H9 (cell line): ENCODE measurements at regions not wholly inside any gene's neighbourhood (a gene's known extent, or its start where the extent isn't known, plus 50 kb on each side); places are given as distances from the start of the nearest gene placed in this dataset.

Experiments used
- DNase-seq: peaks from one replicate; pipeline ENCODE4 v3.0.0-alpha.2; 2017
- H2AFZ ChIP-seq: one replicate; pipeline ENCODE4 v1.6.1; 2013; ENCODE audit warnings: mild to moderate bottlenecking, low read length, control low read depth, moderate library complexity
- H2AK5ac ChIP-seq: 2 replicates; pipeline ENCODE4 v1.6.1; 2013; ENCODE audit warnings: low read length, control low read depth, mixed read lengths; ENCODE audit not compliant: insufficient read length
- H2BK120ac ChIP-seq: one replicate; pipeline ENCODE4 v1.6.1; 2013; ENCODE audit warnings: low read depth, mild to moderate bottlenecking, low read length, control low read depth, inconsistent platforms; ENCODE audit not compliant: poor library complexity, severe bottlenecking
- H2BK12ac ChIP-seq: 2 replicates; pipeline ENCODE4 v1.6.1; 2013; ENCODE audit warnings: low read length, control low read depth, mixed read lengths, low read depth; ENCODE audit not compliant: insufficient read length
- H2BK15ac ChIP-seq: 2 replicates; pipeline ENCODE4 v1.6.1; 2013; ENCODE audit warnings: low read depth, low read length, control low read depth
- H2BK20ac ChIP-seq: one replicate; pipeline ENCODE4 v1.6.1; 2013; ENCODE audit warnings: low read depth, mild to moderate bottlenecking, low read length, control low read depth, inconsistent platforms; ENCODE audit not compliant: poor library complexity, severe bottlenecking
- H2BK5ac ChIP-seq: 2 replicates; pipeline ENCODE4 v1.6.1; 2013; ENCODE audit warnings: low read length, control low read depth, mixed read lengths; ENCODE audit not compliant: insufficient read length
- H3K14ac ChIP-seq: 2 replicates; pipeline ENCODE4 v1.6.1; 2013; ENCODE audit warnings: low read length, control low read depth; ENCODE audit not compliant: insufficient read depth
- H3K18ac ChIP-seq: 2 replicates; pipeline ENCODE4 v1.6.1; 2013; ENCODE audit warnings: low read depth, mild to moderate bottlenecking, mixed read lengths, low read length, control low read depth; ENCODE audit not compliant: insufficient read length
- H3K23ac ChIP-seq: 2 replicates; pipeline ENCODE4 v1.6.1; 2013; ENCODE audit warnings: low read length, control low read depth, mixed read lengths, low read depth; ENCODE audit not compliant: insufficient read length
- H3K23me2 ChIP-seq: 2 replicates; pipeline ENCODE4 v1.6.1; 2013; ENCODE audit warnings: low read depth, mild to moderate bottlenecking, mixed read lengths, low read length, control low read depth; ENCODE audit not compliant: insufficient read length, poor library complexity, severe bottlenecking
- H3K27ac ChIP-seq: 2 replicates; pipeline ENCODE4 v1.5.1; 2013; ENCODE audit warnings: low read length, control low read depth, mixed read lengths, low read depth; ENCODE audit not compliant: insufficient read length
- H3K27me3 ChIP-seq: 2 replicates; pipeline ENCODE4 v1.6.1; 2013; ENCODE audit warnings: low read length, control low read depth, inconsistent platforms; ENCODE audit not compliant: insufficient read depth
- H3K4ac ChIP-seq: 2 replicates; pipeline ENCODE4 v1.6.1; 2013; ENCODE audit warnings: low read depth, mild to moderate bottlenecking, control low read depth, inconsistent platforms, low read length, moderate library complexity
- H3K4me1 ChIP-seq: 2 replicates; pipeline ENCODE4 v1.6.1; 2013; ENCODE audit warnings: low read length, control low read depth, inconsistent platforms; ENCODE audit not compliant: insufficient read depth
- H3K4me2 ChIP-seq: 2 replicates; pipeline ENCODE4 v1.6.1; 2013; ENCODE audit warnings: low read length, control low read depth, mixed read lengths; ENCODE audit not compliant: insufficient read length, insufficient read depth
- H3K56ac ChIP-seq: 2 replicates; pipeline ENCODE4 v1.6.1; 2013; ENCODE audit warnings: low read depth, mild to moderate bottlenecking, mixed read lengths, low read length, control low read depth; ENCODE audit not compliant: insufficient read length
- H3K79me1 ChIP-seq: 2 replicates; pipeline ENCODE4 v1.6.1; 2013; ENCODE audit warnings: low read depth, mild to moderate bottlenecking, moderate library complexity, low read length, control low read depth, inconsistent platforms; ENCODE audit not compliant: insufficient read depth, poor library complexity, severe bottlenecking
- H3K79me2 ChIP-seq: 2 replicates; pipeline ENCODE4 v1.6.1; 2013; ENCODE audit warnings: low read length, control low read depth, inconsistent platforms; ENCODE audit not compliant: insufficient read depth
- H3K9ac ChIP-seq: 2 replicates; pipeline ENCODE4 v1.6.1; 2013; ENCODE audit warnings: low read length, control low read depth, mixed read lengths; ENCODE audit not compliant: insufficient read length; ENCODE audit errors: extremely low read depth
- H3K9me3 ChIP-seq: one replicate; pipeline ENCODE4 v1.6.1; 2013; ENCODE audit warnings: low read depth, low read length, inconsistent platforms; ENCODE audit not compliant: control insufficient read depth
- H3T11ph ChIP-seq: one replicate; pipeline ENCODE4 v1.6.1; 2013; ENCODE audit warnings: mild to moderate bottlenecking, low read length, control low read depth, inconsistent platforms
- H4K20me1 ChIP-seq: one replicate; pipeline ENCODE4 v1.6.1; 2013; ENCODE audit not compliant: control insufficient read depth, insufficient read length, insufficient read depth
- H4K5ac ChIP-seq: 2 replicates; pipeline ENCODE4 v1.6.1; 2013; ENCODE audit warnings: low read depth, mild to moderate bottlenecking, mixed read lengths, low read length, control low read depth; ENCODE audit not compliant: insufficient read length
- H4K8ac ChIP-seq: replicated peaks from 2 replicates; pipeline ENCODE4 v1.6.1; 2013; ENCODE audit warnings: low read length, control low read depth, mixed read lengths, low read depth; ENCODE audit not compliant: insufficient read length
- H4K91ac ChIP-seq: 2 replicates; pipeline ENCODE4 v1.6.1; 2013; ENCODE audit warnings: low read depth, mild to moderate bottlenecking, moderate library complexity, mixed read lengths, low read length, control low read depth; ENCODE audit not compliant: insufficient read length
- H3K27ac Mint-ChIP-seq, 3 experiments: 2 replicates in 2 of 3; 3 replicates in 1 of 3; pipeline ENCODE4 v1.8.0; 2020 to 2021; ENCODE audit warnings: mixed read lengths in 3 of 3, mild to moderate bottlenecking in 1 of 3, moderate library complexity in 1 of 3
- H3K27me3 Mint-ChIP-seq: 2 replicates; pipeline ENCODE4 v1.8.0; 2021; ENCODE audit warnings: low read depth, mild to moderate bottlenecking, moderate library complexity, mixed read lengths
- H3K36me3 Mint-ChIP-seq, 3 experiments: 2 replicates in 2 of 3; 3 replicates in 1 of 3; pipeline ENCODE4 v1.8.0; 2020 to 2021; ENCODE audit warnings: low read depth in 3 of 3, mixed read lengths in 3 of 3; ENCODE audit not compliant: insufficient read depth in 1 of 3
- H3K4me1 Mint-ChIP-seq, 2 experiments: 2 replicates each; pipeline ENCODE4 v1.8.0; 2020; ENCODE audit warnings: mixed read lengths in 2 of 2
- H3K4me3 Mint-ChIP-seq, 2 experiments: 2 replicates in 1 of 2; 3 replicates in 1 of 2; pipeline ENCODE4 v1.8.0; 2020 to 2021; ENCODE audit warnings: mild to moderate bottlenecking in 2 of 2, mixed read lengths in 2 of 2, moderate library complexity in 1 of 2
- H3K9me3 Mint-ChIP-seq, 2 experiments: 2 replicates in 1 of 2; 3 replicates in 1 of 2; pipeline ENCODE4 v1.8.0; 2020; ENCODE audit warnings: mild to moderate bottlenecking in 2 of 2, mixed read lengths in 2 of 2, moderate library complexity in 1 of 2
- whole genome bisulfite sequencing: extraction: QIAGEN DNeasy Blood & Tissue Kit; methylation state at CpG from one replicate; pipeline ENCODE4 v1.1.7; 2013; ENCODE audit warnings: missing lambda C conversion rate, low lambda C conversion rate, mixed read lengths; ENCODE audit not compliant: insufficient read length; ENCODE audit errors: extremely low coverage; 5-methylcytosine and 5-hydroxymethylcytosine counted together
- TF ChIP-seq, protein P1 (sequence below): fragments of 200-600 bp; sonication (generic); conservative IDR thresholded peaks from 3 replicates; pipeline ENCODE4 v1.8.0; 2021; ENCODE audit warnings: antibody characterized with exemption, mild to moderate bottlenecking

DNA sequence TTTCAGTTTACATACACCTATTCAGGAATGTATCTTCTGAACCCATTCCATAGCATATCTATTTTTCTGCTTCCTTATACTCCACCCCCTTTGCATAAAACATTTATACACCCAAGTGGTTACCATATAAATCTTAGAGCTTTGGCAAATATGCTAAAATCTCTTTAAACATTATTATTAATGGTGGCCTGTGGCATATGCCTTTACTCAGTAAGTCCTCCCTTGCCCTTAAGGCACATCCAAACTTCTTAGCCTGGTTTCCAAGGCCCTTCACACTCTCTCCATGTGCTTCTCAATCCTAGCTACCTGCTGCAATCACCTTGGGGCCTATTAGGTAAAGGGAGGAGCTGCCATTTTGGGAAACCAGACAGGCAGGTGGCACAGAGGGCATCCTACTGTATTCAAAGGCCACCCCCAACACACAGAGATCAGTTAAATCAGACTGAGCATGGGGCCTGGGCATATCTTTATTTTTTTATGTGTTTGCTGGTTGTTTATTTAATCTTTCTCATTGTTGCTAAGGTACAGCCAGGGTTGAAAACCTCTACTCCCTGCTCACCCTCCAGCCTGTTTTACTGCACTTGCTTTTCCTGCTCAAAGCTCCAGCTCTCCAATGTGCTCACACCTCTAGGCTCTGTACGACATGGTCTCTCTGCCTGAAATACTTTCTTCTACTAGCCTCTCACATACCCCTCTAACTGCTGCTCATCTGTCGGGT lies 242.8 kb upstream of the HNRNPA3 start:
- H3K9me3 ChIP-seq: no peaks in the 10 kb centered on the region
- H3K79me1 ChIP-seq: no peaks in the 10 kb centered on the region
- no peak overlapping the region for H2BK15ac ChIP-seq
- no peak overlapping the region for H3K27ac ChIP-seq
- no peak overlapping the region for H2BK5ac ChIP-seq
- no peak overlapping the region for H2AK5ac ChIP-seq
- no peaks in the 10 kb centered on the region; the same call in 1 of the 2 replicates for H3K27me3 Mint-ChIP-seq
- no peak overlapping the region for H3K4me2 ChIP-seq
- no peak overlapping the region for H2BK120ac ChIP-seq
- no peak overlapping the region for H3K18ac ChIP-seq
- no peaks in the 10 kb centered on the region for H3K4me1 Mint-ChIP-seq
- no peak overlapping the region for H4K8ac ChIP-seq
- no peaks in the 10 kb centered on the region for H3K9me3 Mint-ChIP-seq
- no peak overlapping the region for H2BK12ac ChIP-seq
- H3K4me1 ChIP-seq: no peaks in the 10 kb centered on the region
- H3K27me3 ChIP-seq: no peaks in the 10 kb centered on the region
- no peak overlapping the region for H4K5ac ChIP-seq
- WGBS: no CpG with 5 or more reads among the region's 2 CpGs
- no peak overlapping the region for H3K9ac ChIP-seq
- no peak overlapping the region for H2BK20ac ChIP-seq
- no peak overlapping the region for H2AFZ ChIP-seq
- no peaks in the 10 kb centered on the region for H3K79me2 ChIP-seq
- DNase-seq: no peak
- no peak overlapping the region for H3K23ac ChIP-seq
- H3K27ac Mint-ChIP-seq: no peak overlapping the region
- TF ChIP-seq, protein P1, sequence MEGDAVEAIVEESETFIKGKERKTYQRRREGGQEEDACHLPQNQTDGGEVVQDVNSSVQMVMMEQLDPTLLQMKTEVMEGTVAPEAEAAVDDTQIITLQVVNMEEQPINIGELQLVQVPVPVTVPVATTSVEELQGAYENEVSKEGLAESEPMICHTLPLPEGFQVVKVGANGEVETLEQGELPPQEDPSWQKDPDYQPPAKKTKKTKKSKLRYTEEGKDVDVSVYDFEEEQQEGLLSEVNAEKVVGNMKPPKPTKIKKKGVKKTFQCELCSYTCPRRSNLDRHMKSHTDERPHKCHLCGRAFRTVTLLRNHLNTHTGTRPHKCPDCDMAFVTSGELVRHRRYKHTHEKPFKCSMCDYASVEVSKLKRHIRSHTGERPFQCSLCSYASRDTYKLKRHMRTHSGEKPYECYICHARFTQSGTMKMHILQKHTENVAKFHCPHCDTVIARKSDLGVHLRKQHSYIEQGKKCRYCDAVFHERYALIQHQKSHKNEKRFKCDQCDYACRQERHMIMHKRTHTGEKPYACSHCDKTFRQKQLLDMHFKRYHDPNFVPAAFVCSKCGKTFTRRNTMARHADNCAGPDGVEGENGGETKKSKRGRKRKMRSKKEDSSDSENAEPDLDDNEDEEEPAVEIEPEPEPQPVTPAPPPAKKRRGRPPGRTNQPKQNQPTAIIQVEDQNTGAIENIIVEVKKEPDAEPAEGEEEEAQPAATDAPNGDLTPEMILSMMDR: no peak
- no peak overlapping the region for H4K91ac ChIP-seq
- no peaks in the 10 kb centered on the region for H3K36me3 Mint-ChIP-seq
- H3K14ac ChIP-seq: no peak overlapping the region
- no peak overlapping the region for H3K56ac ChIP-seq
- H4K20me1 ChIP-seq: no peaks in the 10 kb centered on the region
- H3K23me2 ChIP-seq: no peaks in the 10 kb centered on the region
- H3K4me3 Mint-ChIP-seq: no peak overlapping the region
- no peak overlapping the region for H3T11ph ChIP-seq
- no peak overlapping the region for H3K4ac ChIP-seq
